K562 (cell line): ENCODE measurements at regions not wholly inside any gene's neighbourhood (a gene's known extent, or its start where the extent isn't known, plus 50 kb on each side); places are given as distances from the start of the nearest gene placed in this dataset.

Experiments used
- ATAC-seq: fragments of 200-7000 bp; cut with Tn5 transposase; 3 replicates; pipeline ENCODE4 v1.9.1; 2020; ENCODE audit warnings: moderate library complexity
- BruUV-seq: library from RNA; stranded (reverse); fragments of 400-500 nt; replicated peaks from 2 replicates; lab custom pipeline; 2021; lab: Mats Ljungman, UMichigan
- CTCF ChIA-PET: fragments of 300-600 bp; formaldehyde crosslinking; extraction: SDS; loops from one replicate; lab custom pipeline; 2021; ENCODE audit warnings: low intra/inter-chr PET ratio; lab: Yijun Ruan, JAX
- POLR2A ChIA-PET: fragments of 300-600, 350-650 bp; sonication (Branson Sonifier 250); formaldehyde crosslinking; extraction: SDS; loops from one replicate; lab custom pipeline; 2021; ENCODE audit warnings: antibody characterized with exemption, inconsistent platforms; lab: Yijun Ruan, JAX
- DNase-seq, 4 experiments: peaks; one replicate each; pipeline versions ENCODE4 v3.0.0 to v3.0.0-alpha.2; 2011 to 2018; ENCODE audit warnings: low spot score in 3 of 4, mixed read lengths in 3 of 4; ENCODE audit errors: extremely low read depth in 1 of 4
- FAIRE-seq: peaks from 2 replicates; lab custom pipeline; 2011; peaks lifted over from hg19 to GRCh38; lab: Jason Lieb, UNC
- H2AFZ ChIP-seq: 2 replicates; pipeline ENCODE4 v1.6.0; 2011; ENCODE audit warnings: low read depth, low read length, control low read depth, inconsistent platforms
- H3K27ac ChIP-seq: fragments of 200-600 bp; 3 replicates; pipeline ENCODE4 v1.8.0; 2011; ENCODE audit warnings: low read depth, mild to moderate bottlenecking, control low read depth, inconsistent platforms, low read length, moderate library complexity, mixed read lengths; ENCODE audit errors: extremely low read depth
- H3K27me3 ChIP-seq, 2 experiments: fragments of 300-600 bp in 1 of 2; 2 replicates in 1 of 2; 3 replicates in 1 of 2; pipeline versions ENCODE4 v1.6.0 to v1.8.0; 2011; ENCODE audit warnings: inconsistent platforms in 2 of 2, low read length in 2 of 2, mild to moderate bottlenecking in 1 of 2, mixed read lengths in 1 of 2, moderate library complexity in 1 of 2; ENCODE audit not compliant: control insufficient read depth in 2 of 2, insufficient read depth in 2 of 2
- H3K36me3 ChIP-seq: fragments of 300-600 bp; 3 replicates; pipeline ENCODE4 v1.8.0; 2011; ENCODE audit warnings: mild to moderate bottlenecking, low read length, inconsistent platforms; ENCODE audit not compliant: control insufficient read depth, insufficient read depth
- H3K4me1 ChIP-seq, 2 experiments: fragments of 200-600 bp in 1 of 2; replicated peaks in 1 of 2; 2 replicates in 1 of 2; 3 replicates in 1 of 2; pipeline versions ENCODE4 v1.5.1 to v1.8.0; 2011; ENCODE audit warnings: inconsistent platforms in 2 of 2, low read length in 2 of 2, mild to moderate bottlenecking in 1 of 2, mixed read lengths in 1 of 2, moderate library complexity in 1 of 2; ENCODE audit not compliant: control insufficient read depth in 2 of 2, insufficient read depth in 2 of 2
- H3K4me2 ChIP-seq: 2 replicates; pipeline ENCODE4 v1.6.1; 2011; ENCODE audit warnings: low read length, control low read depth, inconsistent platforms, mixed read lengths; ENCODE audit not compliant: insufficient read depth
- H3K4me3 ChIP-seq: fragments of 200-600 bp; sonication (generic), shearing (Covaris generic); 2 replicates; pipeline ENCODE4 v1.5.1; 2016; ENCODE audit warnings: control low read depth, inconsistent platforms
- H3K79me2 ChIP-seq: fragments of 200-600 bp; 3 replicates; pipeline ENCODE4 v1.8.0; 2011; ENCODE audit warnings: low read length, inconsistent platforms; ENCODE audit not compliant: control insufficient read depth, insufficient read depth
- H3K9ac ChIP-seq, 2 experiments: 2 replicates each; pipeline versions ENCODE4 v1.6.0 to v1.6.1; 2011; ENCODE audit warnings: low read depth in 2 of 2, low read length in 2 of 2, control low read depth in 1 of 2, inconsistent platforms in 1 of 2, mild to moderate bottlenecking in 1 of 2, mixed read lengths in 1 of 2; ENCODE audit not compliant: insufficient read depth in 1 of 2
- H3K9me1 ChIP-seq: one replicate; pipeline ENCODE4 v1.6.0; 2011; ENCODE audit warnings: inconsistent platforms, mild to moderate bottlenecking, low read length, moderate library complexity; ENCODE audit not compliant: control insufficient read depth, insufficient read depth
- H3K9me3 ChIP-seq: replicated peaks from 2 replicates; pipeline ENCODE4 v1.5.1; 2011; ENCODE audit warnings: low read depth, low read length, inconsistent platforms; ENCODE audit not compliant: control insufficient read depth, insufficient read depth
- H4K20me1 ChIP-seq: replicated peaks from 2 replicates; pipeline ENCODE4 v1.6.1; 2011; ENCODE audit warnings: low read length, inconsistent platforms, mixed read lengths; ENCODE audit not compliant: control insufficient read depth, insufficient read depth
- ATF4 ChIP-seq: fragments of 450-650 bp; formaldehyde crosslinking; IDR thresholded peaks from 2 replicates; pipeline ENCODE4 v1.4.0; 2022; ENCODE audit warnings: mild to moderate bottlenecking, moderate library complexity
- GTF2B ChIP-seq: IDR thresholded peaks from 2 replicates; pipeline ENCODE4 v1.6.1; 2011; ENCODE audit not compliant: insufficient read length; ENCODE audit errors: extremely low read depth
- GTF2F1 ChIP-seq: IDR thresholded peaks from 2 replicates; pipeline ENCODE4 v1.6.1; 2011; ENCODE audit warnings: low read depth, low read length, improper control_type of control experiment
- HBP1 ChIP-seq: fragments of 450-650 bp; formaldehyde crosslinking; IDR thresholded peaks from 2 replicates; pipeline ENCODE4 v1.4.0; 2022; ENCODE audit warnings: missing genetic modification characterization
- KDM1A ChIP-seq, 2 experiments: fragments of 450-650 bp; IDR thresholded peaks; 2 replicates each; pipeline ENCODE4 v1.6.1; 2016; ENCODE audit warnings: mild to moderate bottlenecking in 2 of 2
- TEAD4 ChIP-seq, 2 experiments: sonication (generic) in 1 of 2; formaldehyde crosslinking in 1 of 2; IDR thresholded peaks; 2 replicates each; pipeline versions ENCODE4 v1.6.1 to v1.8.0; 2012 to 2022; ENCODE audit warnings: borderline replicate concordance in 1 of 2, inconsistent platforms in 1 of 2, low read length in 1 of 2, mild to moderate bottlenecking in 1 of 2, missing genetic modification reagents in 1 of 2
- ZNF175 ChIP-seq: fragments of 200-800 bp; sonication (Bioruptor generic); IDR thresholded peaks from 2 replicates; pipeline ENCODE4 v1.6.1; 2016; ENCODE audit warnings: low read depth, mild to moderate bottlenecking, missing genetic modification characterization, missing compliant biosample characterization
- in situ Hi-C: fragments of 300-500 bp; cut with MboI; formaldehyde crosslinking; loops from 4 replicates; pipeline ENCODE4 v1.15.0; 2018; ENCODE audit warnings: inconsistent platforms, mixed read lengths
- intact Hi-C: fragments of 100-400 bp; cut with micrococcal nuclease; formaldehyde crosslinking; loops from 2 replicates; pipeline ENCODE4 v1.14.2; 2022

GRCh38 chr1:65722461-65722860 is 70.2 kb upstream of the PDE4B start (continued):
- no peak for TF ChIP-seq HBP1 (CRISPR knock-in tag)
- TF ChIP-seq, all 486 proteins: peak for 0

- no peak for DNase-seq
- Histone ChIP-seq H3K27ac (no peak overlapping the region), H3K9me3 (no peaks in the 10 kb centered on the region), H3K79me2 (no peaks in the 10 kb centered on the region), H3K36me3 (no peaks in the 10 kb centered on the region), H3K4me1 (no peaks in the 10 kb centered on the region; a peak in 1 of 5 replicates), H2AFZ (no peak overlapping the region), H4K20me1 (no peaks in the 10 kb centered on the region), H3K4me2 (no peak overlapping the region), H3K9me1 (no peaks in the 10 kb centered on the region), H3K9ac (no peak overlapping the region), H3K4me3 (no peak overlapping the region), H3K27me3 (peaks cover 0 to 16% of the 10 kb centered on the region in 2 experiments; a peak in 1 of 5 replicates)
- FAIRE-seq, result no peak
- in situ Hi-C loops, result loop anchor here (25.0 kb wide), 1 partner anchor 513 kb away; no protein-coding TSS in a partner anchor
- BruUV-seq, result no TSS peak
- ChIA-PET CTCF (no interaction called here), POLR2A (no interaction called here)
- ATAC-seq, result no peak
- intact Hi-C loops, result loop anchor here (10.0 kb wide), 1 partner anchor 721 kb away; no protein-coding TSS in a partner anchor
- TF ChIP-seq GTF2B (no peak), KDM1A (IDR thresholded peaks at IDR 0.05) (no peak), ATF4 (CRISPR knock-in tag) (no peak), ZNF175 (CRISPR knock-in tag) (no peak), GTF2F1 (no peak), TEAD4 (IDR thresholded peaks at IDR 0.05; ENCODE audit: low read length) (no peak), TEAD4 (CRISPR knock-in tag; IDR thresholded peaks at IDR 0.05; ENCODE audit: borderline replicate concordance) (no peak)
Measured at GRCh38 chr1:65724151-65724550, 68.5 kb upstream of the PDE4B start.
